Mesothelial cell of epicardium (in vitro differentiated cells): ENCODE measurements at regions not wholly inside any gene's neighbourhood (a gene's known extent, or its start where the extent isn't known, plus 50 kb on each side); places are given as distances from the start of the nearest gene placed in this dataset.
"Not testable (repeated sequence)": the region's sequence is repeated elsewhere in the genome, so short reads cannot be mapped to it uniquely, and the experiment has no call there.

ENCODE experiments used
- DNase-seq, 2 experiments: peaks; one replicate each; pipeline ENCODE4 v3.0.0; 2021; ENCODE audit warnings: low spot score in 2 of 2; ENCODE audit not compliant: unreplicated experiment in 2 of 2
- H3K27ac Mint-ChIP-seq: 2 replicates; pipeline ENCODE4 v1.8.0; 2021; ENCODE audit warnings: mixed read lengths
- H3K27me3 Mint-ChIP-seq: 2 replicates; pipeline ENCODE4 v1.8.0; 2021; ENCODE audit warnings: low read depth, mixed read lengths
- H3K36me3 Mint-ChIP-seq: 2 replicates; pipeline ENCODE4 v1.8.0; 2021; ENCODE audit warnings: mixed read lengths
- H3K4me1 Mint-ChIP-seq: 2 replicates; pipeline ENCODE4 v1.8.0; 2021; ENCODE audit warnings: mixed read lengths
- H3K4me3 Mint-ChIP-seq: 2 replicates; pipeline ENCODE4 v1.8.0; 2021; ENCODE audit warnings: mild to moderate bottlenecking, moderate library complexity, mixed read lengths
- H3K9me3 Mint-ChIP-seq: 2 replicates; pipeline ENCODE4 v1.8.0; 2021; ENCODE audit warnings: mixed read lengths
- CTCF ChIP-seq: fragments of 200-600 bp; sonication (generic); IDR thresholded peaks from one replicate; pipeline ENCODE4 v1.5.0; 2021; ENCODE audit warnings: antibody characterized with exemption; ENCODE audit not compliant: unreplicated experiment

- H3K27ac Mint-ChIP-seq, result no peak overlapping the region
- H3K9me3 Mint-ChIP-seq, result peaks cover 32% of the 10 kb centered on the region
- no peaks in the 10 kb centered on the region for H3K4me1 Mint-ChIP-seq
- no peaks in the 10 kb centered on the region for H3K36me3 Mint-ChIP-seq
- TF ChIP-seq CTCF, result no peak
- peaks cover 9% of the 10 kb centered on the region for H3K27me3 Mint-ChIP-seq
- no peak overlapping the region for H3K4me3 Mint-ChIP-seq
- no peak for DNase-seq
These were observed 149.2 kb downstream of the RAMP3 start for GRCh38 chr7:45306752-45307305.

- no peak for DNase-seq
These were observed 154.0 kb downstream of the RAMP3 start for GRCh38 chr7:45311597-45311996.

GRCh38 chr7:45315512-45315911 is 157.9 kb downstream of the RAMP3 start:
- not testable (repeated sequence) for H3K36me3 Mint-ChIP-seq, DNase-seq

More at GRCh38 chr7:45311597-45311996, 154.0 kb downstream of the RAMP3 start:
- Mint-ChIP-seq H3K4me1 (no peaks in the 10 kb centered on the region), H3K27me3 (peaks cover 1% of the 10 kb centered on the region), H3K27ac (no peak overlapping the region), H3K4me3 (no peak overlapping the region), H3K9me3 (peaks cover 38% of the 10 kb centered on the region), H3K36me3 (no peaks in the 10 kb centered on the region)
- TF ChIP-seq CTCF, result no peak

GRCh38 chr7:45324683-45325237 is 167.2 kb downstream of the RAMP3 start:
- peaks cover 12% of the 10 kb centered on the region for H3K9me3 Mint-ChIP-seq
- peaks cover 3% of the 10 kb centered on the region for H3K4me1 Mint-ChIP-seq
- H3K36me3 Mint-ChIP-seq, result no peaks in the 10 kb centered on the region
- TF ChIP-seq CTCF, result no peak
- H3K27ac Mint-ChIP-seq, result no peak overlapping the region
- H3K27me3 Mint-ChIP-seq, result no peaks in the 10 kb centered on the region
- no peak overlapping the region for H3K4me3 Mint-ChIP-seq
- DNase-seq, result no peak

More at GRCh38 chr7:45315512-45315911, 157.9 kb downstream of the RAMP3 start:
- peaks cover 38% of the 10 kb centered on the region for H3K9me3 Mint-ChIP-seq
- not testable (repeated sequence) for H3K4me1 Mint-ChIP-seq, H3K27ac Mint-ChIP-seq, H3K27me3 Mint-ChIP-seq, H3K4me3 Mint-ChIP-seq

GRCh38 chr7:45325378-45325777 is 167.8 kb downstream of the RAMP3 start:
- no peak for DNase-seq
- H3K4me3 Mint-ChIP-seq, result no peak overlapping the region
- H3K36me3 Mint-ChIP-seq, result no peaks in the 10 kb centered on the region
- peaks cover 3% of the 10 kb centered on the region for H3K4me1 Mint-ChIP-seq
- no peaks in the 10 kb centered on the region for H3K27me3 Mint-ChIP-seq
- H3K9me3 Mint-ChIP-seq, result peaks cover 12% of the 10 kb centered on the region
- H3K27ac Mint-ChIP-seq, result no peak overlapping the region
- TF ChIP-seq CTCF, result no peak

GRCh38 chr7:45328403-45328981 is 170.9 kb downstream of the RAMP3 start:
- H3K36me3 Mint-ChIP-seq, result no peaks in the 10 kb centered on the region
- H3K27ac Mint-ChIP-seq, result no peak overlapping the region
- peaks cover 3% of the 10 kb centered on the region for H3K4me1 Mint-ChIP-seq
- no peak overlapping the region for H3K4me3 Mint-ChIP-seq
- peaks cover 31% of the 10 kb centered on the region for H3K9me3 Mint-ChIP-seq
- TF ChIP-seq CTCF, result no peak
- no peaks in the 10 kb centered on the region for H3K27me3 Mint-ChIP-seq
- DNase-seq, result no peak
